Fibroblast of mammary gland (primary cell): ENCODE measurements at regions not wholly inside any gene's neighbourhood (a gene's known extent, or its start where the extent isn't known, plus 50 kb on each side); places are given as distances from the start of the nearest gene placed in this dataset.

Source experiments
- DNase-seq: peaks from one replicate; pipeline ENCODE4 v3.0.0-alpha.2; 2010; ENCODE audit warnings: low read depth
- H3K4me3 ChIP-seq: 2 replicates; pipeline ENCODE4 v1.5.1; 2011; ENCODE audit warnings: low read depth, mild to moderate bottlenecking, low read length, moderate library complexity; ENCODE audit not compliant: control insufficient read depth
- TF ChIP-seq, protein P1 (sequence below): conservative IDR thresholded peaks from 2 replicates; pipeline ENCODE4 v1.5.1; 2011; ENCODE audit warnings: low read depth, low read length, inconsistent platforms; ENCODE audit not compliant: control insufficient read depth, insufficient read depth

DNA sequence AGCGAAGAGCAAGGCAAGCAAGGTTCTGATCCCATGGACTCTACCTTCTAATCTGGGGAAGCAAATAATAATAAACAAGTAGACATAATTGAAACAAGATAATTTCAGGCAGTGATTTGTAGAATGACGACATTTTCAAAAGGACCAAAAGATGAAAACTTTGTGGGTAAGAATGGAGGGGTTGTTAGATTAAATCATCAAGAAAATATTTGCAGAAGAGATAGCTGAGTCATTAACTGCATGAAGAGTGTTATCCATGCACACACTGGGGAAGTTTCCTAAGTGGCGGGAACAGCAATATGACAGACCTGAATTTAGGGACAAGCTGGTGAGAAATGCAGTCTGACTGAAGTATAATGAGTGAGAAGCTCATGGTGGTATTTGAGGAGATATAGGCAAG is 583.1 kb upstream of the RGS18 start:
- H3K4me3 ChIP-seq = no peak overlapping the region
- DNase-seq = no peak
- TF ChIP-seq, protein P1, sequence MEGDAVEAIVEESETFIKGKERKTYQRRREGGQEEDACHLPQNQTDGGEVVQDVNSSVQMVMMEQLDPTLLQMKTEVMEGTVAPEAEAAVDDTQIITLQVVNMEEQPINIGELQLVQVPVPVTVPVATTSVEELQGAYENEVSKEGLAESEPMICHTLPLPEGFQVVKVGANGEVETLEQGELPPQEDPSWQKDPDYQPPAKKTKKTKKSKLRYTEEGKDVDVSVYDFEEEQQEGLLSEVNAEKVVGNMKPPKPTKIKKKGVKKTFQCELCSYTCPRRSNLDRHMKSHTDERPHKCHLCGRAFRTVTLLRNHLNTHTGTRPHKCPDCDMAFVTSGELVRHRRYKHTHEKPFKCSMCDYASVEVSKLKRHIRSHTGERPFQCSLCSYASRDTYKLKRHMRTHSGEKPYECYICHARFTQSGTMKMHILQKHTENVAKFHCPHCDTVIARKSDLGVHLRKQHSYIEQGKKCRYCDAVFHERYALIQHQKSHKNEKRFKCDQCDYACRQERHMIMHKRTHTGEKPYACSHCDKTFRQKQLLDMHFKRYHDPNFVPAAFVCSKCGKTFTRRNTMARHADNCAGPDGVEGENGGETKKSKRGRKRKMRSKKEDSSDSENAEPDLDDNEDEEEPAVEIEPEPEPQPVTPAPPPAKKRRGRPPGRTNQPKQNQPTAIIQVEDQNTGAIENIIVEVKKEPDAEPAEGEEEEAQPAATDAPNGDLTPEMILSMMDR = no peak

DNA sequence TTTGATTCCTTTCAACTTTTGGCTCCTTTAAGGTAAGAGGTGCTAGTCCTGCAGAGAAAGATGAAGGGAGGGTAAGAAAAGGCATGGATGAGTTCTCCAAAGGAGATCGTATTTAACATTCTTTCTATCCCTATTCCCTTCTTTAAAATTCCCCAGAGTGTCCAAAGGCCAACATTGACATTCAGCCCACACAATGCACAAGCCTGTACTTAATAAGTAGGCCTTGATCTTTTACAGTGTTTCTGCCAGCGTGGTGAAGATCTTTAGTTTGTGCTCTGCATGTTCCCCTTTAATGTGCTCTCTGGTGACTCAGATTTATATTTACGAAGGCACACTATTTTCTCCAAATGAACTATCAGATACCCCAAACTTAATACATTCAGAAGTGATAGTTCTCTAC is 582.5 kb upstream of the RGS18 start:
- no peak overlapping the region for H3K4me3 ChIP-seq
- no peak for DNase-seq
- TF ChIP-seq, protein P1 = no peak

DNA sequence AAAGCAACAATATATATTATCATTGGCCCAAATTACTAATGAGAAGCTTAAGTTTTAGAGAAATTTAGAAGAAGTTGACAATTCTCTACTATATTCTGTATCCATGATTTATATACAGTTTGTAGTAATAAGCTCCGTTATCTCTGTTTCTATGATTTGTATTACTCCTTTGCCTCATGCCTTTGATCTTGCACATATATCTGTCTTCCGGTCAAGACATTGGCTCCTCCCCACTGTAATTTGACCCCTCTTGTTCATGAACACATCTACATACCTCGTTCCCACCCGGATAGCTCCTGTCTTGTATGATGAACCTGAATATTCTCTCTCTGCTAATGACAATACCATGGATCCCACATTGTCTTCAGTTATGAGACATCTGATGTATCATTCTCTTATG is 581.0 kb upstream of the RGS18 start:
- DNase-seq = no peak
- TF ChIP-seq, protein P1 = no peak

DNA sequence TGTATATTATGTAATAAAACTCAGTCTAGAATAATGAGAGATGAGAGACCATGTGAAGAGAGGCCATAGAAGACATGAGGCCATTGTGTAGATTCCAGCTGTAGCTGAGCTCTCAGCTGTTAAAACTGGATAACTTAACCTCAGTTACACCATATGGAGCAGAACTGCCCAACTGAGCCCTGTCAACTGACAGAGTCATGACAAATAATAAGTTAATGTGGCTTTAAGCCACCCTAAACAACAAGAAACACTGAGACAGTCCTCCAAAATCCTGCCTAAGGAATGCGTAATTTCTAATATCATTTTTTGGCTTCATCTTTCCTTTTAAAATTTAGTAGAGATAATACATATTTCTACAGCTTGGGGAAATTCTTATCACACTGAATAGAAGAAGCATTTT is 580.0 kb upstream of the RGS18 start:
- DNase-seq = no peak
- H3K4me3 ChIP-seq = no peak overlapping the region
- TF ChIP-seq, protein P1 = no peak

More for the DNA sequence above, 581.0 kb upstream of the RGS18 start:
- no peak overlapping the region for H3K4me3 ChIP-seq

DNA sequence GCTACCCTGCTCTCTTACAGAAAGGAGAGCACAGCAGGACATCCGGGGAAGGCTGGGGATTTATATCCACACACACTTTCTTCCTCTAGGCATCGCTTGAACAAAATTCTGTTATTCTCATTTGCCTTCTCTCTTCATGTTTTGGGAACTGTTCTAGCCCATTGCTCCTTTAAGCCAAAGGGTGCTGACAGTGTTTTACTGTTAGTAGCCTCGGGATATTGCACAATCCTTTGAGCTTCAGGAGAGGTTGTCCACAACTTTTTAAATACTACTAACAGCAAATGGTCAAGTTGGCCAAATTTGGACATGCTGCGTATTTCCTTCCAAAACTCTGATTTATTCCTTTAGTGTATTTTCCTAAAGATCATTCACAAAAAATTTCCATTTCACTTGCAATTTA is 579.2 kb upstream of the RGS18 start:
- H3K4me3 ChIP-seq = no peak overlapping the region
- TF ChIP-seq, protein P1 = no peak
- no peak for DNase-seq

DNA sequence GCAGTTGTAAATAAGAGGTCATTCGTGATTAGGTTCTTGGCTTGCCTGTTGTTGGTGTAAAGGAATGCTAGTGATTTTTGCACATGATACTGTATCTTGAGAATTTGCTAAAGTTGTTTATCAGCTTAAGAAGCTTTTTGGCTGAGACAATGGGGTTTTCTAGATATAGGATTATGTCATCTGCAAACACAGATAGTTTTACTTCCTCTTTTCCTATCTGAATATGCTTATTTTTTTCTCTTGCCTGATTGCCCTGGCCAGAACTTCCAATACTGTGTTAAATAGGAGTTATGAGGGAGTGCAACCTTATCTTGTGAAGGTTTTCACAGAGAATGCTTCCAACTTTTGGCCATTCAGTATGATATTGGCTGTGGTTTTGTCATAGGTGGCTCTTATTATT is 576.1 kb upstream of the RGS18 start:
- H3K4me3 ChIP-seq = no peak overlapping the region
- DNase-seq = no peak
- TF ChIP-seq, protein P1 = no peak

DNA sequence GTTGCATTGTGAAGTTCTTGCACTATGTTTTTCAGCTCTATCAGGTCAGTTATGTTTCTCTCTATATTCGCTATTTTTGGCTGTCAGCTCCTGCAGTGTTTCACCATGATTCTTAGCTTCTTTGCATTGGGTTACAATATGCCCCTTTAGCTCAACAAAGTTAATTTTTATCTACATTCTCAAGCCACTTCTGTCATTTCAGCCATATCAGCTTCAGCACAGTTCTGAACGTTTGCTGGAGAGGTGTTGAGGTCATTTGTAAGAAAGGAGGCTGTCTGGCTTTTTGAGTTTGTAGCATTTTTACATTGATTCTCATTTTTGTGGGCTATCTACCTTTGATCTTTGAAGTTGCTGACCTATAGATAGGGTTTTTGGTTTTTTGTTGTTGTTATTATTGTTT is 573.2 kb upstream of the RGS18 start:
- no peak for DNase-seq
- no peak overlapping the region for H3K4me3 ChIP-seq
- TF ChIP-seq, protein P1 = no peak
